DND-41 (cell line): ENCODE measurements at regions not wholly inside any gene's neighbourhood (a gene's known extent, or its start where the extent isn't known, plus 50 kb on each side); places are given as distances from the start of the nearest gene placed in this dataset.

Experiments
- EZH2 ChIP-seq: IDR thresholded peaks from 3 replicates; pipeline ENCODE4 v1.6.1; 2012; ENCODE audit warnings: borderline replicate concordance, low read depth, mild to moderate bottlenecking, moderate library complexity, low read length, inconsistent platforms; ENCODE audit not compliant: severe bottlenecking
- TF ChIP-seq, protein P1 (sequence below): IDR thresholded peaks from 2 replicates; pipeline ENCODE4 v1.5.1; 2012; ENCODE audit warnings: borderline replicate concordance, low read length, moderate library complexity, mild to moderate bottlenecking; ENCODE audit not compliant: poor library complexity, severe bottlenecking; ENCODE audit errors: extremely low read depth

DNA sequence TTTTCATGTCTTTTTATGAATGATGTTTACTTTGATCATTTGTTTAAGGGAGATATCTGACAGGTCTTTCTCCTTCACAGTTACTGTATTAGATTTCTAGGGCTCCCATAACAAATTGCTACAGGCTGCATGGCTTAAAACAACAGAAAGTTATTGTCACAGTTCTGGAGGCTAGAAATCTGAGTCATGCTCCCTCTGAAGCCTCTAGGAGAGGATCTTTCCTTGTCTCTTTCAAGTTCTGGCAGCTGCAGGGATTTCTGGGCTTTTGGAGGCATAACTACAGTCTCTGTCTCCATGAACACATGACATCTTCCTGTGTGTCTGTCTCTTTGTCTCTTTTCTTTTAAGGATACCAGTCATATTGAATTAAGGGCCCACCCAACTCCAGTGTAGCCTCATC lies 557.3 kb upstream of the SEMA6A start:
- TF ChIP-seq, protein P1, sequence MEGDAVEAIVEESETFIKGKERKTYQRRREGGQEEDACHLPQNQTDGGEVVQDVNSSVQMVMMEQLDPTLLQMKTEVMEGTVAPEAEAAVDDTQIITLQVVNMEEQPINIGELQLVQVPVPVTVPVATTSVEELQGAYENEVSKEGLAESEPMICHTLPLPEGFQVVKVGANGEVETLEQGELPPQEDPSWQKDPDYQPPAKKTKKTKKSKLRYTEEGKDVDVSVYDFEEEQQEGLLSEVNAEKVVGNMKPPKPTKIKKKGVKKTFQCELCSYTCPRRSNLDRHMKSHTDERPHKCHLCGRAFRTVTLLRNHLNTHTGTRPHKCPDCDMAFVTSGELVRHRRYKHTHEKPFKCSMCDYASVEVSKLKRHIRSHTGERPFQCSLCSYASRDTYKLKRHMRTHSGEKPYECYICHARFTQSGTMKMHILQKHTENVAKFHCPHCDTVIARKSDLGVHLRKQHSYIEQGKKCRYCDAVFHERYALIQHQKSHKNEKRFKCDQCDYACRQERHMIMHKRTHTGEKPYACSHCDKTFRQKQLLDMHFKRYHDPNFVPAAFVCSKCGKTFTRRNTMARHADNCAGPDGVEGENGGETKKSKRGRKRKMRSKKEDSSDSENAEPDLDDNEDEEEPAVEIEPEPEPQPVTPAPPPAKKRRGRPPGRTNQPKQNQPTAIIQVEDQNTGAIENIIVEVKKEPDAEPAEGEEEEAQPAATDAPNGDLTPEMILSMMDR = no peak
- no peak for TF ChIP-seq EZH2
